ENCODE measurements at regions not wholly inside any gene's neighbourhood (a gene's known extent, or its start where the extent isn't known, plus 50 kb on each side); places are given as distances from the start of the nearest gene placed in this dataset.

- H3K27ac ChIP-seq, result no peak overlapping the region
- H3K4me3 ChIP-seq, result no peak overlapping the region
- DNase-seq, result no peak
- TF ChIP-seq POLR2AphosphoS5 (IDR thresholded peaks at IDR 0.05) (no peak), CTCF (IDR thresholded peaks at IDR 0.05) (no peak), EP300 (IDR thresholded peaks at IDR 0.05) (no peak)
- WGBS, 5 donors, result 87 to 96% (median 92%) methylated on average over 3 of the region's 3 CpGs
- H3K36me3 ChIP-seq, result peaks cover 36 to 70% (median 66%) of the 10 kb centered on the region in 4 donors
- peaks cover 0 to 6% (median 0%) of the 10 kb centered on the region in 4 donors for H3K4me1 ChIP-seq
- no peaks in the 10 kb centered on the region for H3K27me3 ChIP-seq
- no peaks in the 10 kb centered on the region for H3K9me3 ChIP-seq
- intact Hi-C loops (cut with DNase I; ENCODE audit: low total_unique reads), result no loop called here
Observed at GRCh38 chr20:19958219-19958618, 58.9 kb upstream of the NAA20 start.

- no peak for TF ChIP-seq POLR2A (IDR thresholded peaks at IDR 0.05)
- TF ChIP-seq POLR2AphosphoS5 (IDR thresholded peaks at IDR 0.05), result no peak
- TF ChIP-seq CTCF (IDR thresholded peaks at IDR 0.05), result no peak
- TF ChIP-seq EP300 (IDR thresholded peaks at IDR 0.05), result no peak
- DNase-seq, result no peak
- WGBS, 5 donors, result 82 to 94% (median 94%) methylated on average over 4 of the region's 4 CpGs
- intact Hi-C loops (cut with DNase I; ENCODE audit: low total_unique reads), result no loop called here
- Histone ChIP-seq H3K4me3 (no peak overlapping the region), H3K36me3 (peaks cover 36 to 71% (median 66%) of the 10 kb centered on the region in 4 donors), H3K27ac (no peak overlapping the region), H3K9me3 (no peaks in the 10 kb centered on the region), H3K27me3 (no peaks in the 10 kb centered on the region), H3K4me1 (peaks cover 0 to 8% (median 1%) of the 10 kb centered on the region in 4 donors)
Observed at GRCh38 chr20:19958928-19959327, 58.2 kb upstream of the NAA20 start.

- Histone ChIP-seq H3K4me1 (peaks cover 7 to 19% (median 16%) of the 10 kb centered on the region in 4 donors), H3K4me3 (no peak overlapping the region), H3K27ac (no peak overlapping the region), H3K27me3 (no peaks in the 10 kb centered on the region), H3K36me3 (peaks cover 38 to 77% (median 68%) of the 10 kb centered on the region in 4 donors), H3K9me3 (no peaks in the 10 kb centered on the region)
- intact Hi-C loops (cut with DNase I; ENCODE audit: low total_unique reads), result no loop called here
- no peak for DNase-seq
- WGBS, 5 donors, result 86 to 96% (median 92%) methylated on average over 2 of the region's 2 CpGs
- TF ChIP-seq POLR2A (IDR thresholded peaks at IDR 0.05) (no peak), EP300 (IDR thresholded peaks at IDR 0.05) (no peak), POLR2AphosphoS5 (IDR thresholded peaks at IDR 0.05) (no peak), CTCF (IDR thresholded peaks at IDR 0.05) (no peak)
Observed at GRCh38 chr20:19960745-19961144, 56.4 kb upstream of the NAA20 start.

- Histone ChIP-seq H3K4me1 (peaks cover 7 to 20% (median 18%) of the 10 kb centered on the region in 4 donors), H3K27ac (no peak overlapping the region), H3K4me3 (no peak overlapping the region), H3K9me3 (no peaks in the 10 kb centered on the region), H3K27me3 (no peaks in the 10 kb centered on the region), H3K36me3 (peaks cover 38 to 77% (median 69%) of the 10 kb centered on the region in 4 donors)
- DNase-seq, result no peak
- 76 to 87% (median 84%) methylated on average over 6 of the region's 6 CpGs for WGBS, 5 donors
- TF ChIP-seq POLR2A (IDR thresholded peaks at IDR 0.05) (no peak), EP300 (IDR thresholded peaks at IDR 0.05) (no peak), CTCF (IDR thresholded peaks at IDR 0.05) (no peak), POLR2AphosphoS5 (IDR thresholded peaks at IDR 0.05) (no peak)
- intact Hi-C loops (cut with DNase I; ENCODE audit: low total_unique reads), result no loop called here
Observed at GRCh38 chr20:19961293-19961692, 55.9 kb upstream of the NAA20 start.

All from stomach (tissue), 8 donors.